ENCODE measurements at regions not wholly inside any gene's neighbourhood (a gene's known extent, or its start where the extent isn't known, plus 50 kb on each side); places are given as distances from the start of the nearest gene placed in this dataset.

DNA sequence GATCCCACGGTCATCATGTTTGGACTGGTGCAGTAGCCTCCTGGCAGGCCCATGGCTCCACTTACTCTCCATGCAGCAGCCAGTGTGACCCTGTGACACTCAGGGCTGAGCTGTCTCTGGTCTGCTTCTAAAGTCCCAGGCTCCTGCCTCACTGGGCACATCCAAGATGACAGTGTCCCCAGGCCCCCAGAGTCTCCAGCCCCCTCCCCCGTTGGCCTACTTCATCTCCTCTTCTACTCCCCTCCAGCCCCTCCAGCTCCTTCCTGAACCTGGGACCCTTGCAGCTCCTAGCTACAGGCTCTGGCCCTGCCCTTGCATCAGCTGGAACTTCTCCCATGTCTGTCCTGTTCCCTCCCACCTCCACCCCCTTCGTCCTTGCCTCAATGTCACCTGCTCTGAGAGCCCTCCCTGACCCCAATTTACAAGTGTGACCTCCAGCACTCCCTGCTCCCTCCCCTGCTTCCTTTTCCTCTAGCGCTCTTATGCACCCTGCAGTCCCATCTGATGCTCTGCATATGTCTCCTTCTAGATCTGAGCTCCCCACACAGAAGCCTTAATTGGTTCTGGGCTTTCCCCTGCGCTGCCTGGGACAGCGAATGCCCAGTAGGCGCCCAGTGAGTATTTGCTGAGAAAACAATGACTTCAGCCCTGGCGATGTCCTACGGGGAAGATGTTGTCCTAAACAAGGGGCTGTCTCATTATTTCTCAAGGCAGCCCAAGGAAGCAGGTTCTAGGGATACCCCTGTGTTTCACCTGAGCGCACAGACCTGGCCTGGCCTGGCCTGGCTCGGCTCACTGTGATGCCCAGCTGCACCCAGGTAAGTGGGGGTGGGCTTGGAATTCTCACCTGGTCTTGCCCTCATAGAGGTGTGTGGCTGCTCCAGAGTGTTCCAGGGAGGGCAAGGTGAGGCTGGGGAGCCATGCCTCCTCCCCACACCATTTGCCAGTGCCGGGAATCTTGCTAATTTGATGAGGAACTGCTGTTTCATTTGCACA, 600.6 kb downstream of the PTPRU start:
- H3K4me3 ChIP-seq (ENCODE audit: low read depth, low read length) = no peak overlapping the region

DNA sequence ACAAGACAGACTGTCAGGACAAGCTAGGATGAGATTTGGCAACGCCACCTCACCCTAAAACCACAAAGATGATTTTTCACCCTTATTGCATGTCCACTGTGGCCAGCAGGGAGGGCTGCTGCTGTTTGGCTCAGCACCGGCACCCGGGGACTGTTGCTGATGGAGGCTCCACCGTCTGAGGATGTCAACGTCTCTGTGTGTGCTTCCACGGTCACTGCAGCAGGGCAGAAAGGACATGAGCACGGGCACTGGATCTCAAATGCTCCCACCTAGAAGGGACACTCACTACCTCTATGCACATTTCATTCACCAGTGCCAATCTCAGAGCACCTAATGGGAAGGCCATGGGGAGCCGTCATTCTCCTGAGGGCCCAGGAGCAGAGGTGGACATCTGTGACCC, 599.6 kb downstream of the PTPRU start:
- no peak overlapping the region for H3K4me3 ChIP-seq (ENCODE audit: low read depth, low read length)

GRCh38 chr1:29835406-29835805, 599.1 kb downstream of the PTPRU start:
- H3K4me3 ChIP-seq (ENCODE audit: low read depth, low read length) = no peak overlapping the region

DNA sequence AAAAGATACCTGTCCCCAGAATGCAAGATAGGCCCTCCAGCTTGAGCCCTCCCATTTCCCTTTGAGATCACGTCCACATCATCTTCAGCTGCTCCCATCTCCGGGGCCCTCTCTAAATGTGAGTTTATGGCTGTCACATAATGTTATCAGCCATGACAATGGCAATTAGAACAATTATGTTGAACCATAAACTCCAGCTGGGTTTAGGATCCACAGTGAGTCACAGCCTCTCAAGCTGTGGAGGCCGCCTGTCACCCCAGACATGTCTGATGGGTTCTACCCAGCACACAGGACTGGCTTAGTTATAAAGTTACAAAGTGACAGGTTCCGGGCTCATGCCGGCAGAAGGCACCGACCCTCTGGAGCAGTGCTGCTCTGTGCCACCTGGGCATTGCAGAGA, 597.3 kb downstream of the PTPRU start:
- no peak overlapping the region for H3K4me3 ChIP-seq (ENCODE audit: low read depth, low read length)

DNA sequence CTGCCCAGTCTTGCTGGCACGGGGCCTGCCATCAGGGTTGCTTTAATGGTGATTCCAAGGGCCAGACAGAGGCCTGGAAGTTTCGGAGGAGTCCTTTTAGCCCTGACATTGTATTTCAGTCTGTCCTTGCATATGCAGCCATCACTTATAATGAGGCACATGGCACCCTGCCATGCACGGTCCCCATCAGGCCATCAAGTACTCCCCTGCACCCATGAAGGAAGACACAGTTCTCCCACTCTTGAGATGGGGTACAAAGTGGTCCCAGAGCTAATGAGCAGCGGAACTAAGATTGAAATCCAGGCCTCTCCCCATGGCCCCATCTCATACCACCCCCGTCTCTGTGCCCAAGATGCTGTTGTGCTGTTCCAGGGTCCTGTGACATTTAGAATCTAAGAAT, 596.6 kb downstream of the PTPRU start:
- no peak overlapping the region for H3K4me3 ChIP-seq (ENCODE audit: low read depth, low read length)

- H3K4me3 ChIP-seq (ENCODE audit: low read depth, low read length) = no peak overlapping the region
These were observed 596.1 kb downstream of the PTPRU start for GRCh38 chr1:29832471-29832870.

DNA sequence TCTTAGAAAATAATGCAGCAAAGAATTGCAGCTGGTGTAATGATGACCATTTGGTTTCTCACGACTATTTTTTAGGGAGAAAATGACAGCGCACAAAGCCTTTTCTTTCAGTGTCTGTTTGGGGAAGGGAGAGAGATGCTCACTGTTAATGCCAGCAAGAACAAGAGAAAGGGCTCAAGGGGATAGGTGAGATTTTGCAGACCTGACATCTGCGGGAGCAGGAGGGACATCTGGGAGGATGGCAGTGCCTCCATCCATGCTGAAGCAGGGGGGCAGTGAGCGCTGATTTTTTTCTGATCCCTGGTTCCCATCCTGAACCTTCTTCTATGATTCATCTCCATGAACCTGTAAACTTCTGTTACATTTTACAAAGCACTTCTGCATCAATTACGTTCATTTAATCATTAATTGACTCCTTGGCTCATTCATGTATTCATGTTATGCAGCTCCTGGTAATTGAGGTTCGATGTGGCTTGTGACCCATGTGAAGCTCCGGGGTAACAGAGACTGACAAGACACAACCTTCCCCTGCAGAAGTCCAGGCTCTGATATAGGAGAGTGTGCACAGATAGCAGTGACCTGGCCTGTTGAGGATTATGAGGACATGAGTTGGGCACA, 595.3 kb downstream of the PTPRU start:
- no peak overlapping the region for H3K4me3 ChIP-seq (ENCODE audit: low read depth, low read length)

GRCh38 chr1:29830916-29831315, 594.6 kb downstream of the PTPRU start:
- no peak overlapping the region for H3K4me3 ChIP-seq (ENCODE audit: low read depth, low read length)

DNA sequence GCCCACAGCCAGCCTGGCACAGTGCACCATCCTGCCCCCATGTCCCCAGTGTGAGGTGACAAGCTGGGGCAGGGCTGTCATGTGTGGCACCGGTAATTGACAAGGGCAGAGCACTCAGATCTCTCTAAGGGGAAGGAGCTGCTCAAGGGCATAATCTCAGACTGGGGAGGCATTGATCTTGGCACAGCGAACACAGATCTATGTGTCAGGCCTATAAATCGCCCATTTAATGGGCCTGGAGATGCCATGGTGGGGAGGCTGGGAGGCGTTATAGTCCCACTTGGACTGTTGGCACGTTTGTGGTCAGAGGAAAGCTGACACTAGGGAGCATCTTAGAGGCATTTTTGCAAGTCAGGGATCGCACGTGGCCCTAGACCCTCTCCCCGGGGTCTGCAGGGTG, 594.1 kb downstream of the PTPRU start:
- H3K4me3 ChIP-seq (ENCODE audit: low read depth, low read length) = no peak overlapping the region

- no peak overlapping the region for H3K4me3 ChIP-seq (ENCODE audit: low read depth, low read length)
These were observed 593.4 kb downstream of the PTPRU start for GRCh38 chr1:29829448-29830344.

DNA sequence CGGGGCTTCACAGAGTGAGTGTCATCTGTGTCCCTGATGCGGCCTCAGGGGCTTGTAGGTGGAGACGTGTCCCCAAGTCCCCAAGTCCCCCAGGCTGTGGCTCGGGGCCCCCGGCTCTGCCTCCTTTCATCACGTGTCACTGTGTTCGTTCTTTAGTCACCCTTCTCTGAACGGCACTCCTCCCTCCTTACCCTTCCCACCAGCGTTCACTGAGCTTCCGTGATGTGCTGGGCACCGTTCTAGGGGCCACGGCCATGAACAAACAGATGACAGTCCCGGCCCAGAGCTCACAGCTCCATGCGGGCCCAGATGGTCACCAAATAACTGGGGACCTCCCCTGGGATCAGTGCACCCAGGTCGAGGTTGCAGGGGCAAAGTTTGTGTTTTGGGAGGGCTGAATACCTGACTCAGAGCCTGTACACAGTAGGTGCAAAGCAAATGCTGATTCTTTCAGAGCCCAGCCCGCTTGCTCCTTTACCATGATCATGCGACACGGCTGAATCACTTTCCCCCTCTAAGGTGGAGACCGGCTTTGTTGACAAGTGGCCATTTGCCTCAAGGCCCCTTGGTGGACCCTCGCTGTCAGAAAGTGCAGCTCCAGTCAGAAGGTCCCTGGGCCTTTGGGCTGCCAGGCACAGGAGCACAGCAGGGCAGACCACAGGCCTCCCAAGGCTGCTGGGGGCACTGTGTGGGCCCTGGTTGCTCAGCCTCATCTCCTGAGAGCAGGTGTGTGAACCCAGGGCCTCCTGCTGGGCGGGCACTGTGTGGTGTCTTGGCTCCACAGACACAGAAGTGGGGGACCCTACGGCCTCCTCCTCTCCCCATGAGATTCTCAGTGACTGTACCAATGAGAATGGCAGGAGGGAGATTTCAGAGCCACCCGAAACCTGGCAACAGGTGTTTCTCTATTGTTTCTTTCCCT, 592.5 kb downstream of the PTPRU start:
- no peak overlapping the region for H3K4me3 ChIP-seq (ENCODE audit: low read depth, low read length)

GRCh38 chr1:29827801-29828525, 591.6 kb downstream of the PTPRU start:
- no peak overlapping the region for H3K4me3 ChIP-seq (ENCODE audit: low read depth, low read length)

DNA sequence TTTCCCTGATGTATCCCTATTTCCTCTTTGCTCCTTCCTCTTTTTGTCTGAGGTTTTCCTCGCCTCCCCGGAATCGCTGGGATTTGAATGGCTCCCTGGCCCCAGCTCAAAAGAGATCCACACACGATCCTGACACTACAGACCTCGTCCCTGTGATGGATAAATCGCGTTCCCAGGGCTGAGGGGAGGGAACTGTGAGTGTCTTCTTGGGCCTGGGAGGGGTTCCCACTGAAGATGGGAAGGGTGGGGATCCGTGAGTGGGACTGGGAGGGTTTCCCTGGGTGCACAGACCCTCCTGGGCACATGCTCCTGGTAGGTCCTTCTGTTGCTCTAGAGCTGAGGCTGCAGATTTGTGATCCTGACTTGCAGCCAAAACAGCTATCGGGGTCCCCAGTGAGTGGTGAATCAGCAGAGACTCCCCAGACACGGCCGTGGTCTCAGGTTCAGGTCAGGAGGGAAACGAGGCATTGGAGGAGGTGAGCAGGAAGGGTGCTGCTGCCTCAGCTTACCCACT, 591.0 kb downstream of the PTPRU start:
- no peak overlapping the region for H3K4me3 ChIP-seq (ENCODE audit: low read depth, low read length)

DNA sequence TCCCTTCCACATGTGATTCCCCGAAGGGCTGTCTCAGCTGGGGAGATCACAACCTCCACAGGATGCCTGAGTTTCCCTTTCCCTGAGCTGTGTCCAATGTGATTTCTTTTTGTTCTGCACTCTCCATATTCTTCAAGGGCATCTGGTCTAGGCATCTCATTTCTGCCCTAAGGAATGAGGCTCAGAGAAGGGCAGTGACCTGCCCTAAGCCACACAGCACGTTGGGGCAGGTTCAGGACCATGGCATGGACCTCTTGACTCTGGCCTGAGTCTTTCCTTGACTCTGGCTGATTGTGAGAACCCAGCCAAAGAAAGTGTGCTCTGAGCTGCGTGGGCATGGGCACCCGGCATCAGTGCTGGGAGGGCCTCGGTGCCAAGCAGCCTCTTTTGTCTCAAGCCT, 590.3 kb downstream of the PTPRU start:
- H3K4me3 ChIP-seq (ENCODE audit: low read depth, low read length) = no peak overlapping the region

- no peak overlapping the region for H3K4me3 ChIP-seq (ENCODE audit: low read depth, low read length)
These were observed 589.7 kb downstream of the PTPRU start for GRCh38 chr1:29825941-29826415.

DNA sequence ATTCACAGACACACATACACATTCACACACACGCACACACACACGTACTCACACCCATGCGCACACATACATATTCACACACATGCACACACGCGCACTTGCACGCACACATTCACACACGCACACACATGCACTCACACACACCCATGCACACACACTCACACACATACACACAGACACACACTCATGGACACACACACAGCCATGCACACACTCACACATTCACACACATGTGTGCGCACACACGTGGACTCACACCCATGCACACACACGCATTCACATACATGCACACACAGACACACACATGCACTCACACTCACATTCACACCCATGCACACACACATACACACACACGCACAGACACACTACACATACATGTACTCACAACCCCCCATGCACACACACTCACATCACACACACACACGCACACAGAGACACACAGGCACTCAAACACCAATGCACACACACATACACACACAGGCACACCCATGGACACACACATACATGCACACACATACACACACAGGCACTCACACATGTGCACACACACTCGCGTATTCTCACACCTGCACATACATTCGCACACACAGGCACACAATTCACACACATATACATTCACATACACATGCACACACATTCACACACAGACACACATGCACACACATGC, 589.1 kb downstream of the PTPRU start:
- H3K4me3 ChIP-seq (ENCODE audit: low read depth, low read length) = no peak overlapping the region

- no peak overlapping the region for H3K4me3 ChIP-seq (ENCODE audit: low read depth, low read length)
These were observed 588.4 kb downstream of the PTPRU start for GRCh38 chr1:29824511-29825273.

DNA sequence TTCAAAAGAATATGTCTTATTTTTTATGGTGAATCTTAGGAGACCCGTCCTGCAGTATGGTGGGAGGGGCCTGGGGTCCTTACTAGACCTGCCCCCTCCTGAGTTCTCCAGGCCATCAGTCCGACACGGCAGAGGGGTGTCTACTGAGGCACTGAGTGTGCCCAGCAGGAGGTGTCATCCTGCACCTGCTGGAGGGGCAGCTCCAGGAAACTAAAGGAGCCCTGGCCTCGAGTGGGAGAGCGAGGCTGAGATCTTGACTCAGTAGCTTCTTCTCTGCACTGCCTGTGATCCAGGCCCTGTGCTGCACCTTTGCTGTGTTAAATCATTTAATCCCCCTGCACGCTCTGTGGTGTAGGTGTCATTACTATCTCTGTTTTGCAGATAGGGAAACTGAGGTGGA, 587.7 kb downstream of the PTPRU start:
- H3K4me3 ChIP-seq (ENCODE audit: low read depth, low read length) = no peak overlapping the region

All from iPS-11a (cell line).